ENCODE measurements at regions not wholly inside any gene's neighbourhood (a gene's known extent, or its start where the extent isn't known, plus 50 kb on each side); places are given as distances from the start of the nearest gene placed in this dataset.
"Not testable (repeated sequence)": the region's sequence is repeated elsewhere in the genome, so short reads cannot be mapped to it uniquely, and the experiment has no call there.

- no peak for DNase-seq (ENCODE audit: extremely low read depth, low read depth)
- TF ChIP-seq CTCF (IDR thresholded peaks at IDR 0.05; ENCODE audit: low read depth, low read length, missing control alignments) = no peak
- H3K4me3 ChIP-seq (replicated peaks; ENCODE audit: low read depth, low read length) = no peak overlapping the region
Measured at GRCh38 chr4:86522349-86522748, 71.8 kb upstream of the PTPN13 start.

GRCh38 chr4:86523333-86523732, 70.8 kb upstream of the PTPN13 start:
- no peak for TF ChIP-seq CTCF (IDR thresholded peaks at IDR 0.05; ENCODE audit: low read depth, low read length, missing control alignments)
- no peak for DNase-seq (ENCODE audit: extremely low read depth, low read depth)
- H3K4me3 ChIP-seq (replicated peaks; ENCODE audit: low read depth, low read length) = no peak overlapping the region

- H3K4me3 ChIP-seq (replicated peaks; ENCODE audit: low read depth, low read length); DNase-seq (ENCODE audit: extremely low read depth, low read depth): not testable (repeated sequence)
Measured at GRCh38 chr4:86527713-86528112, 66.4 kb upstream of the PTPN13 start.

GRCh38 chr4:86529436-86529835, 64.7 kb upstream of the PTPN13 start:
- no peak overlapping the region for H3K4me3 ChIP-seq (replicated peaks; ENCODE audit: low read depth, low read length)
- DNase-seq (ENCODE audit: extremely low read depth, low read depth) = no peak
- no peak for TF ChIP-seq CTCF (IDR thresholded peaks at IDR 0.05; ENCODE audit: low read depth, low read length, missing control alignments)

- no peak for TF ChIP-seq CTCF (IDR thresholded peaks at IDR 0.05; ENCODE audit: low read depth, low read length, missing control alignments)
- DNase-seq (ENCODE audit: extremely low read depth, low read depth) = no peak
Measured at GRCh38 chr4:86530183-86530582, 63.9 kb upstream of the PTPN13 start.

GRCh38 chr4:86531440-86531839, 62.7 kb upstream of the PTPN13 start:
- no peak for DNase-seq (ENCODE audit: extremely low read depth, low read depth)
- H3K4me3 ChIP-seq (replicated peaks; ENCODE audit: low read depth, low read length) = no peak overlapping the region
- TF ChIP-seq CTCF (IDR thresholded peaks at IDR 0.05; ENCODE audit: low read depth, low read length, missing control alignments) = no peak

More at GRCh38 chr4:86530183-86530582, 63.9 kb upstream of the PTPN13 start:
- no peak overlapping the region for H3K4me3 ChIP-seq (replicated peaks; ENCODE audit: low read depth, low read length)

GRCh38 chr4:86532851-86533250, 61.3 kb upstream of the PTPN13 start:
- DNase-seq (ENCODE audit: extremely low read depth, low read depth) = no peak
- no peak for TF ChIP-seq CTCF (IDR thresholded peaks at IDR 0.05; ENCODE audit: low read depth, low read length, missing control alignments)
- no peak overlapping the region for H3K4me3 ChIP-seq (replicated peaks; ENCODE audit: low read depth, low read length)
